Activated naive CD8-positive, alpha-beta T cell treated with anti-CD3 and anti-CD28 coated beads, Interleukin-2, amount 50 U/mL, for 24 hours (primary cell): ENCODE measurements at regions not wholly inside any gene's neighbourhood (a gene's known extent, or its start where the extent isn't known, plus 50 kb on each side); places are given as distances from the start of the nearest gene placed in this dataset.

ENCODE experiments used
- ATAC-seq: fragments of 150-1000 bp; cut with Tn5 transposase; one replicate; pipeline ENCODE4 v1.10.0; 2021
- DNase-seq: peaks from one replicate; pipeline ENCODE4 v3.0.0; 2021
- H3K27ac Mint-ChIP-seq: one replicate; pipeline ENCODE4 v1.8.0; 2021; ENCODE audit warnings: mild to moderate bottlenecking, mixed read lengths
- H3K27me3 Mint-ChIP-seq: one replicate; pipeline ENCODE4 v1.8.0; 2021; ENCODE audit warnings: mixed read lengths
- H3K36me3 Mint-ChIP-seq: one replicate; pipeline ENCODE4 v1.8.0; 2021; ENCODE audit warnings: low read depth, mixed read lengths
- H3K4me1 Mint-ChIP-seq: one replicate; pipeline ENCODE4 v1.8.0; 2021; ENCODE audit warnings: mixed read lengths
- H3K4me3 Mint-ChIP-seq: one replicate; pipeline ENCODE4 v1.8.0; 2021; ENCODE audit warnings: mild to moderate bottlenecking, moderate library complexity, mixed read lengths
- H3K9me3 Mint-ChIP-seq: one replicate; pipeline ENCODE4 v1.8.0; 2021; ENCODE audit warnings: mixed read lengths

- Mint-ChIP-seq H3K9me3 (no peaks in the 10 kb centered on the region), H3K36me3 (no peaks in the 10 kb centered on the region), H3K27me3 (no peaks in the 10 kb centered on the region), H3K27ac (no peak overlapping the region), H3K4me3 (no peak overlapping the region), H3K4me1 (no peaks in the 10 kb centered on the region)
- DNase-seq (no peak), ATAC-seq (no peak)
Measured at GRCh38 chr18:45317948-45318640, 297.2 kb upstream of the SLC14A2 start.

GRCh38 chr18:45320724-45321123, 294.6 kb upstream of the SLC14A2 start:
- H3K9me3 Mint-ChIP-seq: no peaks in the 10 kb centered on the region
- DNase-seq (no peak), ATAC-seq (no peak)
- H3K27ac Mint-ChIP-seq: no peak overlapping the region
- H3K4me1 Mint-ChIP-seq: no peaks in the 10 kb centered on the region
- H3K27me3 Mint-ChIP-seq: no peaks in the 10 kb centered on the region
- H3K36me3 Mint-ChIP-seq: no peaks in the 10 kb centered on the region
- H3K4me3 Mint-ChIP-seq: no peak overlapping the region

GRCh38 chr18:45321520-45321919, 293.8 kb upstream of the SLC14A2 start:
- H3K27me3 Mint-ChIP-seq: no peaks in the 10 kb centered on the region
- H3K4me3 Mint-ChIP-seq: no peak overlapping the region
- DNase-seq (no peak), ATAC-seq (no peak)
- H3K9me3 Mint-ChIP-seq: no peaks in the 10 kb centered on the region
- H3K36me3 Mint-ChIP-seq: no peaks in the 10 kb centered on the region
- H3K27ac Mint-ChIP-seq: no peak overlapping the region
- H3K4me1 Mint-ChIP-seq: no peaks in the 10 kb centered on the region

- Mint-ChIP-seq H3K27ac (no peak overlapping the region), H3K4me3 (no peak overlapping the region), H3K9me3 (no peaks in the 10 kb centered on the region), H3K27me3 (peaks cover 1% of the 10 kb centered on the region), H3K36me3 (no peaks in the 10 kb centered on the region), H3K4me1 (no peaks in the 10 kb centered on the region)
- DNase-seq (no peak), ATAC-seq (no peak)
Measured at GRCh38 chr18:45322343-45322742, 292.9 kb upstream of the SLC14A2 start.

GRCh38 chr18:45324101-45324494, 291.2 kb upstream of the SLC14A2 start:
- ATAC-seq: no peak
- peaks cover 9% of the 10 kb centered on the region for H3K27me3 Mint-ChIP-seq
- no peaks in the 10 kb centered on the region for H3K9me3 Mint-ChIP-seq
- DNase-seq: no peak
- no peak overlapping the region for H3K27ac Mint-ChIP-seq
- H3K4me3 Mint-ChIP-seq: no peak overlapping the region
- no peaks in the 10 kb centered on the region for H3K4me1 Mint-ChIP-seq
- H3K36me3 Mint-ChIP-seq: no peaks in the 10 kb centered on the region

GRCh38 chr18:45324495-45325113, 290.7 kb upstream of the SLC14A2 start:
- no peak overlapping the region for H3K27ac Mint-ChIP-seq
- ATAC-seq: no peak
- H3K36me3 Mint-ChIP-seq: no peaks in the 10 kb centered on the region
- no peak for DNase-seq
- peaks cover 9% of the 10 kb centered on the region for H3K27me3 Mint-ChIP-seq
- H3K9me3 Mint-ChIP-seq: no peaks in the 10 kb centered on the region
- no peak overlapping the region for H3K4me3 Mint-ChIP-seq
- no peaks in the 10 kb centered on the region for H3K4me1 Mint-ChIP-seq

- no peak overlapping the region for H3K4me3 Mint-ChIP-seq
- H3K27me3 Mint-ChIP-seq: peaks cover 9% of the 10 kb centered on the region
- no peaks in the 10 kb centered on the region for H3K4me1 Mint-ChIP-seq
- DNase-seq (no peak), ATAC-seq (no peak)
- H3K36me3 Mint-ChIP-seq: no peaks in the 10 kb centered on the region
- H3K9me3 Mint-ChIP-seq: no peaks in the 10 kb centered on the region
- no peak overlapping the region for H3K27ac Mint-ChIP-seq
Measured at GRCh38 chr18:45325778-45326177, 289.5 kb upstream of the SLC14A2 start.

- no peaks in the 10 kb centered on the region for H3K36me3 Mint-ChIP-seq
- ATAC-seq (no peak), DNase-seq (no peak)
- no peaks in the 10 kb centered on the region for H3K4me1 Mint-ChIP-seq
- no peaks in the 10 kb centered on the region for H3K9me3 Mint-ChIP-seq
- H3K27ac Mint-ChIP-seq: no peak overlapping the region
- peaks cover 9% of the 10 kb centered on the region for H3K27me3 Mint-ChIP-seq
- H3K4me3 Mint-ChIP-seq: no peak overlapping the region
Measured at GRCh38 chr18:45326505-45326904, 288.8 kb upstream of the SLC14A2 start.

- DNase-seq (no peak), ATAC-seq (no peak)
- Mint-ChIP-seq H3K27me3 (peaks cover 9% of the 10 kb centered on the region), H3K4me3 (no peak overlapping the region), H3K27ac (no peak overlapping the region), H3K4me1 (no peaks in the 10 kb centered on the region), H3K9me3 (no peaks in the 10 kb centered on the region), H3K36me3 (no peaks in the 10 kb centered on the region)
Measured at GRCh38 chr18:45328296-45328695, 287.0 kb upstream of the SLC14A2 start.

- Mint-ChIP-seq H3K27ac (no peak overlapping the region), H3K36me3 (no peaks in the 10 kb centered on the region), H3K9me3 (no peaks in the 10 kb centered on the region), H3K4me1 (no peaks in the 10 kb centered on the region), H3K27me3 (peaks cover 9% of the 10 kb centered on the region), H3K4me3 (no peak overlapping the region)
- ATAC-seq: no peak
- no peak for DNase-seq
Measured at GRCh38 chr18:45328811-45329210, 286.5 kb upstream of the SLC14A2 start.

- ATAC-seq: no peak
- Mint-ChIP-seq H3K9me3 (no peaks in the 10 kb centered on the region), H3K36me3 (no peaks in the 10 kb centered on the region), H3K4me1 (no peaks in the 10 kb centered on the region), H3K27ac (no peak overlapping the region), H3K4me3 (no peak overlapping the region), H3K27me3 (peaks cover 9% of the 10 kb centered on the region)
- DNase-seq: no peak
Measured at GRCh38 chr18:45329316-45329715, 286.0 kb upstream of the SLC14A2 start.

- Mint-ChIP-seq H3K27ac (no peak overlapping the region), H3K9me3 (no peaks in the 10 kb centered on the region), H3K36me3 (no peaks in the 10 kb centered on the region), H3K27me3 (peaks cover 9% of the 10 kb centered on the region), H3K4me3 (no peak overlapping the region), H3K4me1 (no peaks in the 10 kb centered on the region)
- ATAC-seq (no peak), DNase-seq (no peak)
Measured at GRCh38 chr18:45330170-45330594, 285.1 kb upstream of the SLC14A2 start.

- Mint-ChIP-seq H3K36me3 (no peaks in the 10 kb centered on the region), H3K27ac (no peak overlapping the region)
- no peak for ATAC-seq
Measured at GRCh38 chr18:45332871-45333270, 282.4 kb upstream of the SLC14A2 start.

GRCh38 chr18:45334191-45334590, 281.1 kb upstream of the SLC14A2 start:
- Mint-ChIP-seq H3K36me3 (no peaks in the 10 kb centered on the region), H3K9me3 (no peaks in the 10 kb centered on the region), H3K4me3 (no peak overlapping the region), H3K27ac (no peak overlapping the region), H3K4me1 (no peaks in the 10 kb centered on the region), H3K27me3 (peaks cover 4% of the 10 kb centered on the region)
- DNase-seq (no peak), ATAC-seq (no peak)

More at GRCh38 chr18:45332871-45333270, 282.4 kb upstream of the SLC14A2 start:
- H3K4me3 Mint-ChIP-seq: no peak overlapping the region
- no peak for DNase-seq
- peaks cover 7% of the 10 kb centered on the region for H3K27me3 Mint-ChIP-seq
- no peaks in the 10 kb centered on the region for H3K9me3 Mint-ChIP-seq
- H3K4me1 Mint-ChIP-seq: no peaks in the 10 kb centered on the region

GRCh38 chr18:45335282-45336043, 279.8 kb upstream of the SLC14A2 start:
- Mint-ChIP-seq H3K36me3 (no peaks in the 10 kb centered on the region), H3K4me3 (no peak overlapping the region), H3K27ac (no peak overlapping the region), H3K4me1 (no peaks in the 10 kb centered on the region), H3K9me3 (no peaks in the 10 kb centered on the region), H3K27me3 (peaks cover 4% of the 10 kb centered on the region)
- DNase-seq (no peak), ATAC-seq (no peak)
